ENCODE measurements at regions not wholly inside any gene's neighbourhood (a gene's known extent, or its start where the extent isn't known, plus 50 kb on each side); places are given as distances from the start of the nearest gene placed in this dataset.

- Histone ChIP-seq H3K27me3 (ENCODE audit: control insufficient read depth, insufficient read depth, low read length) (no peaks in the 10 kb centered on the region), H3K36me3 (ENCODE audit: control insufficient read depth, insufficient read depth, low read length) (no peaks in the 10 kb centered on the region), H3K4me3 (ENCODE audit: low read depth, low read length) (no peak overlapping the region)
- no peak for DNase-seq (ENCODE audit: low read depth)
- ChIA-PET CTCF (no interaction called here), POLR2A (no interaction called here)
- no peak for TF ChIP-seq CTCF (IDR thresholded peaks at IDR 0.05; ENCODE audit: insufficient read depth, low read depth, low read length)
Observed at GRCh38 chr9:12394105-12394504, 299.1 kb upstream of the TYRP1 start.

- DNase-seq (ENCODE audit: low read depth), result no peak
- H3K27me3 ChIP-seq (ENCODE audit: control insufficient read depth, insufficient read depth, low read length), result no peaks in the 10 kb centered on the region
- H3K36me3 ChIP-seq (ENCODE audit: control insufficient read depth, insufficient read depth, low read length), result no peaks in the 10 kb centered on the region
- CTCF ChIA-PET, result no interaction called here
- TF ChIP-seq CTCF (IDR thresholded peaks at IDR 0.05; ENCODE audit: insufficient read depth, low read depth, low read length), result no peak
- POLR2A ChIA-PET, result no interaction called here
- no peak overlapping the region for H3K4me3 ChIP-seq (ENCODE audit: low read depth, low read length)
Observed at GRCh38 chr9:12403721-12404120, 289.5 kb upstream of the TYRP1 start.

GRCh38 chr9:12413986-12414385 lies 279.2 kb upstream of the TYRP1 start:
- ChIA-PET CTCF (no interaction called here), POLR2A (no interaction called here)
- Histone ChIP-seq H3K27me3 (ENCODE audit: control insufficient read depth, insufficient read depth, low read length) (no peaks in the 10 kb centered on the region), H3K36me3 (ENCODE audit: control insufficient read depth, insufficient read depth, low read length) (no peaks in the 10 kb centered on the region), H3K4me3 (ENCODE audit: low read depth, low read length) (no peak overlapping the region)
- DNase-seq (ENCODE audit: low read depth), result no peak
- no peak for TF ChIP-seq CTCF (IDR thresholded peaks at IDR 0.05; ENCODE audit: insufficient read depth, low read depth, low read length)

GRCh38 chr9:12414514-12414913 lies 278.7 kb upstream of the TYRP1 start:
- POLR2A ChIA-PET, result no interaction called here
- TF ChIP-seq CTCF (IDR thresholded peaks at IDR 0.05; ENCODE audit: insufficient read depth, low read depth, low read length), result no peak
- CTCF ChIA-PET, result no interaction called here
- DNase-seq (ENCODE audit: low read depth), result no peak
- Histone ChIP-seq H3K36me3 (ENCODE audit: control insufficient read depth, insufficient read depth, low read length) (no peaks in the 10 kb centered on the region), H3K27me3 (ENCODE audit: control insufficient read depth, insufficient read depth, low read length) (no peaks in the 10 kb centered on the region), H3K4me3 (ENCODE audit: low read depth, low read length) (no peak overlapping the region)

- POLR2A ChIA-PET, result no interaction called here
- no peak overlapping the region for H3K4me3 ChIP-seq (ENCODE audit: low read depth, low read length)
- CTCF ChIA-PET, result no interaction called here
- no peaks in the 10 kb centered on the region for H3K36me3 ChIP-seq (ENCODE audit: control insufficient read depth, insufficient read depth, low read length)
- H3K27me3 ChIP-seq (ENCODE audit: control insufficient read depth, insufficient read depth, low read length), result no peaks in the 10 kb centered on the region
- no peak for TF ChIP-seq CTCF (IDR thresholded peaks at IDR 0.05; ENCODE audit: insufficient read depth, low read depth, low read length)
- DNase-seq (ENCODE audit: low read depth), result no peak
Observed at GRCh38 chr9:12415361-12415760, 277.8 kb upstream of the TYRP1 start.
